Left lung (tissue), 4 donors: ENCODE measurements at regions not wholly inside any gene's neighbourhood (a gene's known extent, or its start where the extent isn't known, plus 50 kb on each side); places are given as distances from the start of the nearest gene placed in this dataset.
"Not testable (repeated sequence)": the region's sequence is repeated elsewhere in the genome, so short reads cannot be mapped to it uniquely, and the experiment has no call there.

ENCODE experiments used
- ATAC-seq: fragments of 200-7000 bp; cut with Tn5 transposase; one replicate; pipeline ENCODE4 v1.9.1; 2020; ENCODE audit warnings: moderate library complexity
- DNase-seq, 4 donors: peaks; one replicate each; pipeline ENCODE4 v3.0.0-alpha.2; 2013 to 2020
- H3K27ac ChIP-seq, 2 donors: fragments of 200-600 bp; sonication (generic) in 1 of 2; one replicate each; pipeline versions ENCODE4 v1.5.0 to v1.8.0; 2020 to 2021
- H3K27me3 ChIP-seq, 2 donors: fragments of 200-600 bp; sonication (generic) in 1 of 2; one replicate each; pipeline versions ENCODE4 v1.5.0 to v1.8.0; 2020 to 2021
- H3K36me3 ChIP-seq, 2 donors: fragments of 200-600 bp; sonication (generic) in 1 of 2; one replicate each; pipeline versions ENCODE4 v1.5.0 to v1.8.0; 2020 to 2021
- H3K4me1 ChIP-seq, 2 donors: fragments of 200-600 bp; one replicate each; pipeline ENCODE4 v1.8.0; 2021
- H3K4me3 ChIP-seq, 2 donors: fragments of 200-600 bp; sonication (generic) in 1 of 2; one replicate each; pipeline versions ENCODE4 v1.5.0 to v1.8.0; 2020 to 2021; ENCODE audit warnings: mild to moderate bottlenecking in 1 of 2
- H3K9me3 ChIP-seq, 2 donors: fragments of 200-600 bp; sonication (generic) in 1 of 2; one replicate each; pipeline versions ENCODE4 v1.5.0 to v1.8.0; 2020 to 2021
- intact Hi-C, 2 donors: fragments of 100-400 bp; cut with DNase I; formaldehyde crosslinking; loops; one replicate each; pipeline versions ENCODE4 v1.11.2 to v1.14.2; 2022
- TF ChIP-seq, protein P1 (sequence below), 2 donors: fragments of 200-600 bp; sonication (generic) in 1 of 2; IDR thresholded peaks; one replicate each; pipeline versions ENCODE4 v1.5.0 to v1.8.0; 2021; ENCODE audit warnings: antibody characterized with exemption in 2 of 2
- donor health status: DM: no; HTN: yes; CAD: no.
- donor health status: DM: no; HTN: no; CAD: no.

- no peaks in the 10 kb centered on the region for H3K36me3 ChIP-seq
- ATAC-seq (no peak), DNase-seq (no peak)
- H3K9me3 ChIP-seq = no peaks in the 10 kb centered on the region
- H3K27me3 ChIP-seq = no peaks in the 10 kb centered on the region
- TF ChIP-seq, protein P1, sequence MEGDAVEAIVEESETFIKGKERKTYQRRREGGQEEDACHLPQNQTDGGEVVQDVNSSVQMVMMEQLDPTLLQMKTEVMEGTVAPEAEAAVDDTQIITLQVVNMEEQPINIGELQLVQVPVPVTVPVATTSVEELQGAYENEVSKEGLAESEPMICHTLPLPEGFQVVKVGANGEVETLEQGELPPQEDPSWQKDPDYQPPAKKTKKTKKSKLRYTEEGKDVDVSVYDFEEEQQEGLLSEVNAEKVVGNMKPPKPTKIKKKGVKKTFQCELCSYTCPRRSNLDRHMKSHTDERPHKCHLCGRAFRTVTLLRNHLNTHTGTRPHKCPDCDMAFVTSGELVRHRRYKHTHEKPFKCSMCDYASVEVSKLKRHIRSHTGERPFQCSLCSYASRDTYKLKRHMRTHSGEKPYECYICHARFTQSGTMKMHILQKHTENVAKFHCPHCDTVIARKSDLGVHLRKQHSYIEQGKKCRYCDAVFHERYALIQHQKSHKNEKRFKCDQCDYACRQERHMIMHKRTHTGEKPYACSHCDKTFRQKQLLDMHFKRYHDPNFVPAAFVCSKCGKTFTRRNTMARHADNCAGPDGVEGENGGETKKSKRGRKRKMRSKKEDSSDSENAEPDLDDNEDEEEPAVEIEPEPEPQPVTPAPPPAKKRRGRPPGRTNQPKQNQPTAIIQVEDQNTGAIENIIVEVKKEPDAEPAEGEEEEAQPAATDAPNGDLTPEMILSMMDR (IDR thresholded peaks at IDR 0.05) = no peak
- intact Hi-C loops = no loop called here
- H3K4me3 ChIP-seq = no peak overlapping the region
- no peak overlapping the region for H3K27ac ChIP-seq
- no peaks in the 10 kb centered on the region for H3K4me1 ChIP-seq
These were observed 84.5 kb upstream of the PCDH20 start for GRCh38 chr13:61500176-61500575.

- Histone ChIP-seq H3K27ac (no peak overlapping the region), H3K27me3 (no peaks in the 10 kb centered on the region), H3K36me3 (no peaks in the 10 kb centered on the region), H3K4me1 (no peaks in the 10 kb centered on the region), H3K4me3 (no peak overlapping the region), H3K9me3 (no peaks in the 10 kb centered on the region)
- no peak for ATAC-seq
- DNase-seq = no peak
- TF ChIP-seq, protein P1 (IDR thresholded peaks at IDR 0.05) = no peak
- intact Hi-C loops = no loop called here
These were observed 80.0 kb upstream of the PCDH20 start for GRCh38 chr13:61495648-61496047.

- H3K27ac ChIP-seq, H3K4me1 ChIP-seq, H3K4me3 ChIP-seq, intact Hi-C loops, H3K27me3 ChIP-seq, H3K36me3 ChIP-seq, H3K9me3 ChIP-seq, ATAC-seq: not testable (repeated sequence)
- DNase-seq = peak in 1 of 4 donors; percentile 34
These were observed 77.9 kb upstream of the PCDH20 start for GRCh38 chr13:61493556-61493955.

DNA sequence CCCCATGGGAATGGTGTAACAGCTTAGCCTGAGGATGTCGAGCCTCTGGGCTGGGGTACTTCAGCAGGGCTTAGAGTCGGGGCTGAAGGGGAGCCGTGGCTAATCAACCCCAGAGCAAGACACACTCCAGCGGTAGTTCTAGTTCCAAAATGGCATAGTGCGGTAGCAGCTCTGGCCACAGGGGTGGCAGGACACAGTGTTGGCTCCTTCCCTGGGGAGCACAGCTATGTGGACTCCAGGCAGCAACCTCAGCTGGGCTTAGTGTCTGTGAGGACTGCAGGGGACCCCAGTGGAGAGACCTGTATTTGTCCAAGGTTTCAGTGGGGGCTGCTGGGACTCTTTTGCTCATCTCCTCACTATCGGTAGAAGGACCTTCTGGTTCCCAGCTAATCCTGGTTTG lies 70.8 kb upstream of the PCDH20 start:
- Histone ChIP-seq H3K27ac (no peak overlapping the region), H3K36me3 (no peaks in the 10 kb centered on the region), H3K4me1 (no peaks in the 10 kb centered on the region), H3K4me3 (no peak overlapping the region), H3K27me3 (no peaks in the 10 kb centered on the region), H3K9me3 (peaks cover 0 to 2% of the 10 kb centered on the region in 2 donors)
- DNase-seq (peak in 1 of 4 donors; percentile 24), ATAC-seq (no peak)
- TF ChIP-seq, protein P1 (IDR thresholded peaks at IDR 0.05) = no peak
- intact Hi-C loops = no loop called here

DNA sequence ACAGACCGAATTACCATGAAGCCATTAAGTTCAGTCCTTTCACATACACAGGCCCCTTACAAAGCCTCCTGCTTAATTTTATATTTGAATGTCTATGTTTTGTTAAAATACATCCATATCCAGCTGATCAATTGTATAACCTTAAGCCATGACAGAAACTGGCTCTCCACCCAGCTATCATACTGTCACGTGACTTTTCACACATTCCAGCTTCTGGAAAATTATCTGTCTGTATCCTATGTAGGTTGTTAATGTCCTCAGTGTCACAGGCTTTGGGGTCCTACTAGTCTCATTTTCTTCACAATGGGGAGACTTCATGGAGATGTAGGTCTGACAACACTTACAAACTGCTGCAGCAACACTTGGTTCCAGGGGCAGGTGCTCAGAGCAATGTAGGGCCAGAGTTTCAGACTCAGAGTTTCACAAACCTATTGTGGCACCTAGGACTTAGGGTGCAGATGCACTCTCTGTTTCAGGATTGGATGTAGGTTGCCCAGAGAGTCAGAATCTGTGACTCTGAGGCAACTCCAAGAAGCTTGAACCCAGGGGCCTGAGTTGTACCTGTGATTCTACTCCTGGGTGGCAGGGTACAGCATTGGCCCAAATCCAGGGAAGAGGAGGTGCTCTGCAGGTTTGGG lies 69.6 kb upstream of the PCDH20 start:
- no peak for DNase-seq
- H3K9me3 ChIP-seq = peaks cover 0 to 2% of the 10 kb centered on the region in 2 donors
- TF ChIP-seq, protein P1 (IDR thresholded peaks at IDR 0.05) = no peak
- no peak overlapping the region for H3K27ac ChIP-seq
- no peak overlapping the region for H3K4me3 ChIP-seq
- no peak for ATAC-seq
- H3K27me3 ChIP-seq = no peaks in the 10 kb centered on the region
- no peaks in the 10 kb centered on the region for H3K36me3 ChIP-seq
- intact Hi-C loops = no loop called here
- no peaks in the 10 kb centered on the region for H3K4me1 ChIP-seq

GRCh38 chr13:61477619-61478018 lies 62.0 kb upstream of the PCDH20 start:
- no peak overlapping the region for H3K4me3 ChIP-seq
- TF ChIP-seq, protein P1 (IDR thresholded peaks at IDR 0.05) = no peak
- intact Hi-C loops = no loop called here
- no peaks in the 10 kb centered on the region for H3K4me1 ChIP-seq
- DNase-seq (no peak), ATAC-seq (no peak)
- no peaks in the 10 kb centered on the region for H3K36me3 ChIP-seq
- no peaks in the 10 kb centered on the region for H3K27me3 ChIP-seq
- H3K27ac ChIP-seq = no peak overlapping the region
- H3K9me3 ChIP-seq = no peaks in the 10 kb centered on the region
